A673 (cell line): ENCODE measurements at regions not wholly inside any gene's neighbourhood (a gene's known extent, or its start where the extent isn't known, plus 50 kb on each side); places are given as distances from the start of the nearest gene placed in this dataset.

Source experiments
- CTCF ChIP-seq: fragments of 300-800, 200-600 bp; sonication (generic); conservative IDR thresholded peaks from 2 replicates; pipeline ENCODE4 v1.5.1; 2017; ENCODE audit warnings: low read depth, mild to moderate bottlenecking, antibody characterized with exemption, low read length, moderate library complexity, mixed read lengths
- EZH2 ChIP-seq: fragments of 200-600 bp; sonication (generic); IDR thresholded peaks from 2 replicates; pipeline ENCODE4 v1.6.1; 2017; ENCODE audit warnings: borderline replicate concordance, low read depth, mild to moderate bottlenecking, mixed read lengths, antibody characterized with exemption, low read length; ENCODE audit not compliant: poor library complexity, severe bottlenecking

DNA sequence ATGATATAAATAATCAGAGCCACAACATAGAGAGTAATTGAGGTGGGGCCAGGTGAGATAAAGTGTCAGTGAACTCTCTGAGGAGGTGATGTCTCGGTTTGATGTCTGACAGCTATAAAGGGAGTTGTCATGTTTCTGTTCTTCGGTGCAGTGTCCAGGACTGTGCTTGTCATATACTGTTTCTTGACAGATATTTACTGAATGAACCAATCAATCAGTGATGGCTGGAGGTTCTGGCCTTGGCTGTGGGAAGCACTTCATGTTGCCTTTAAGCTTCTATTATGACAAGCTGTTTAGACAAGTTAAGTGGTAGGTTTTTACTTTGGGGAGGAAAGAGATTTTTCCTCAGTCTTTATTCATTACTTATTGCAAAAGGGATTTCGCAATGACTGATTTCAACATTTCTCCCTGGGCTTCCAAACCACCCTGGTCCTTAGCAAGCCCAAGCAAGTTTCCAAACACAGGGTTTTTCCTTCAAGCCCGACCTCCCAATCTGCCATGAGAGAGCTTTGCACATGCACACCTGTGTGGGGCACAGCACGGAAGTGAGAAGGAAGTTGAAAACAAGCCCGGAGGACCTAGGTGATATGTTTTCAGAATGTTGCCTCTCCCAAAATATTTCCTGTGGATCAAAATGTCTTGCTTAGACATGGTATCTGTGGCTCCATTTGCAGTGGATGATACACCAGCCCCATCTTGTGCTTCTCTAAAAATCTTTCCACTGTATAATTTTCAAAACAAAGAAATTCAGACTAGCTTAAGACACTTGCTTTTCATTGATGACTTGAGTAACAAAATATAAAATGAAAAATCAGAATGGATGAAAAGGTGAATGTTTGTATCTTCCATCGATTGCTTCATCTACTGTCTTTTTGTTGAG, 567.3 kb upstream of the BTBD3 start:
- no peak for TF ChIP-seq CTCF
- TF ChIP-seq EZH2: no peak
